ENCODE measurements at regions not wholly inside any gene's neighbourhood (a gene's known extent, or its start where the extent isn't known, plus 50 kb on each side); places are given as distances from the start of the nearest gene placed in this dataset.
A peak's percentile ranks its signal among the peaks of the same experiment; 100 is the strongest.

- Histone ChIP-seq H3K4me3 (replicated peaks; ENCODE audit: low read depth, low read length) (no peak overlapping the region), H3K27me3 (replicated peaks; ENCODE audit: control insufficient read depth, insufficient read depth, low read length) (no peaks in the 10 kb centered on the region), H3K36me3 (ENCODE audit: control insufficient read depth, insufficient read depth, low read length) (no peaks in the 10 kb centered on the region)
- TF ChIP-seq, protein P1, sequence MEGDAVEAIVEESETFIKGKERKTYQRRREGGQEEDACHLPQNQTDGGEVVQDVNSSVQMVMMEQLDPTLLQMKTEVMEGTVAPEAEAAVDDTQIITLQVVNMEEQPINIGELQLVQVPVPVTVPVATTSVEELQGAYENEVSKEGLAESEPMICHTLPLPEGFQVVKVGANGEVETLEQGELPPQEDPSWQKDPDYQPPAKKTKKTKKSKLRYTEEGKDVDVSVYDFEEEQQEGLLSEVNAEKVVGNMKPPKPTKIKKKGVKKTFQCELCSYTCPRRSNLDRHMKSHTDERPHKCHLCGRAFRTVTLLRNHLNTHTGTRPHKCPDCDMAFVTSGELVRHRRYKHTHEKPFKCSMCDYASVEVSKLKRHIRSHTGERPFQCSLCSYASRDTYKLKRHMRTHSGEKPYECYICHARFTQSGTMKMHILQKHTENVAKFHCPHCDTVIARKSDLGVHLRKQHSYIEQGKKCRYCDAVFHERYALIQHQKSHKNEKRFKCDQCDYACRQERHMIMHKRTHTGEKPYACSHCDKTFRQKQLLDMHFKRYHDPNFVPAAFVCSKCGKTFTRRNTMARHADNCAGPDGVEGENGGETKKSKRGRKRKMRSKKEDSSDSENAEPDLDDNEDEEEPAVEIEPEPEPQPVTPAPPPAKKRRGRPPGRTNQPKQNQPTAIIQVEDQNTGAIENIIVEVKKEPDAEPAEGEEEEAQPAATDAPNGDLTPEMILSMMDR (IDR thresholded peaks at IDR 0.05; ENCODE audit: insufficient read depth, low read length, poor library complexity, severe bottlenecking) = no peak
- DNase-seq (ENCODE audit: extremely low read depth, insufficient read length) = no peak
These were observed 317.4 kb upstream of the SORCS1 start for GRCh38 chr10:107481881-107482280.

- no peak overlapping the region for H3K4me3 ChIP-seq (replicated peaks; ENCODE audit: low read depth, low read length)
- no peak for DNase-seq (ENCODE audit: extremely low read depth, insufficient read length)
- H3K36me3 ChIP-seq (ENCODE audit: control insufficient read depth, insufficient read depth, low read length) = no peaks in the 10 kb centered on the region
- TF ChIP-seq, protein P1 (IDR thresholded peaks at IDR 0.05; ENCODE audit: insufficient read depth, low read length, poor library complexity, severe bottlenecking) = no peak
- H3K27me3 ChIP-seq (replicated peaks; ENCODE audit: control insufficient read depth, insufficient read depth, low read length) = no peaks in the 10 kb centered on the region
These were observed 316.7 kb upstream of the SORCS1 start for GRCh38 chr10:107481224-107481623.

GRCh38 chr10:107480781-107481180 lies 316.3 kb upstream of the SORCS1 start:
- no peaks in the 10 kb centered on the region for H3K36me3 ChIP-seq (ENCODE audit: control insufficient read depth, insufficient read depth, low read length)
- no peak overlapping the region for H3K4me3 ChIP-seq (replicated peaks; ENCODE audit: low read depth, low read length)
- TF ChIP-seq, protein P1 (IDR thresholded peaks at IDR 0.05; ENCODE audit: insufficient read depth, low read length, poor library complexity, severe bottlenecking) = no peak
- no peaks in the 10 kb centered on the region for H3K27me3 ChIP-seq (replicated peaks; ENCODE audit: control insufficient read depth, insufficient read depth, low read length)
- DNase-seq (ENCODE audit: extremely low read depth, insufficient read length) = no peak

- Histone ChIP-seq H3K36me3 (ENCODE audit: control insufficient read depth, insufficient read depth, low read length) (no peaks in the 10 kb centered on the region), H3K4me3 (replicated peaks; ENCODE audit: low read depth, low read length) (peak overlapping the region; percentile 40), H3K27me3 (replicated peaks; ENCODE audit: control insufficient read depth, insufficient read depth, low read length) (no peaks in the 10 kb centered on the region)
- TF ChIP-seq, protein P1 (IDR thresholded peaks at IDR 0.05; ENCODE audit: insufficient read depth, low read length, poor library complexity, severe bottlenecking) = no peak
- no peak for DNase-seq (ENCODE audit: extremely low read depth, insufficient read length)
These were observed 312.8 kb upstream of the SORCS1 start for GRCh38 chr10:107477266-107477665.

DNA sequence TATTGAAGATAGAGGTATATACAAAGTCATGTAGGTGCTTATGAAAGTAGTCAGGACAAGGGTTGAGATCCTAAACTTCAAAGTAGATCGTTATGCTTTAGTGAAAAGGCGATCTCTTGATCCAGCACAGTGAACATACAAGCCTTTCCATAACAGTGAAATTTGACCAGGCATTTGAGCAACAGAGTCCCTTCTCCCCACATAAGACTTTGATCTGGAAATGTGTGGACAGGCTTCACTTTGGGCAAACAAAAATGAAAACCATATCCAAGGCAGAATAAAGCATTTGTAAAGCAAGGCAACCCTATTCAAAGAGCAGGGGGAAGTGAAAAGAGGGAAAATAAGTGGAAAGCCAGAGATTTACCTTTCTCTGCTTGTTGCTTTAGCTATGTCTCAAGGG lies 311.9 kb upstream of the SORCS1 start:
- DNase-seq (ENCODE audit: extremely low read depth, insufficient read length) = no peak
- Histone ChIP-seq H3K4me3 (replicated peaks; ENCODE audit: low read depth, low read length) (no peak overlapping the region), H3K36me3 (ENCODE audit: control insufficient read depth, insufficient read depth, low read length) (no peaks in the 10 kb centered on the region), H3K27me3 (replicated peaks; ENCODE audit: control insufficient read depth, insufficient read depth, low read length) (no peaks in the 10 kb centered on the region)
- TF ChIP-seq, protein P1 (IDR thresholded peaks at IDR 0.05; ENCODE audit: insufficient read depth, low read length, poor library complexity, severe bottlenecking) = no peak

DNA sequence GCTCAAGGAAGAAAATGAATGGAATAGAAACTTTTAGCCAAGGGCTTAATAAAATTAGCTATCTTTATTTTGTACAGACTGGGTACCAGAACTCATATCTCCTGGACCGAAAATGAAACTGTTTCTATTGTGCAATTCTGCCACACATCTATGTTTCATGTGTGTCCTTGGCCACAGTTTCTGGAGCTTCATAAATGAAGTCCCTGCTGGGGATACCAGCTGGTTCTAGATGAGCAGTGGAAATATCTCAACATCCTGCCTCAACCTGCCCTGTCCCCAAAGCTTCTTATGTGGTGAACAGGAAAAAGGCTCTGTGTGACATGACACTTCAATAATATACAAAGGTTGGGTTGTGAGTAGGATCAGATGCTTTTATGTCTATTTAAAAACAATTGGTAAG lies 310.1 kb upstream of the SORCS1 start:
- no peaks in the 10 kb centered on the region for H3K27me3 ChIP-seq (replicated peaks; ENCODE audit: control insufficient read depth, insufficient read depth, low read length)
- TF ChIP-seq, protein P1 (IDR thresholded peaks at IDR 0.05; ENCODE audit: insufficient read depth, low read length, poor library complexity, severe bottlenecking) = no peak
- H3K36me3 ChIP-seq (ENCODE audit: control insufficient read depth, insufficient read depth, low read length) = no peaks in the 10 kb centered on the region
- DNase-seq (ENCODE audit: extremely low read depth, insufficient read length) = no peak
- H3K4me3 ChIP-seq (replicated peaks; ENCODE audit: low read depth, low read length) = no peak overlapping the region

All from GM06990 (cell line).